Spinal cord (tissue), 10 donors: ENCODE measurements at regions not wholly inside any gene's neighbourhood (a gene's known extent, or its start where the extent isn't known, plus 50 kb on each side); places are given as distances from the start of the nearest gene placed in this dataset. TPM values are rescaled to one million over a fixed set of nuclear protein-coding genes. Genes with fewer than 3 reads are reported as not detected.

Source experiments
- DNase-seq, 6 donors: peaks; one replicate each; pipeline versions ENCODE4 v3.0.0 to v3.0.0-alpha.2; 2013 to 2015; ENCODE audit warnings: low spot score in 6 of 6, low read depth in 4 of 6
- H3K27ac ChIP-seq: one replicate; pipeline ENCODE4 v1.5.1; 2013; ENCODE audit warnings: low read depth, low read length, control low read depth
- H3K27me3 ChIP-seq: one replicate; pipeline ENCODE4 v1.6.1; 2013; ENCODE audit warnings: low read length; ENCODE audit not compliant: control insufficient read depth, insufficient read depth
- H3K36me3 ChIP-seq: one replicate; pipeline ENCODE4 v1.6.1; 2013; ENCODE audit warnings: low read length; ENCODE audit not compliant: control insufficient read depth, insufficient read depth
- H3K4me1 ChIP-seq: one replicate; pipeline ENCODE4 v1.6.1; 2013; ENCODE audit warnings: low read length; ENCODE audit not compliant: control insufficient read depth, insufficient read depth
- H3K4me3 ChIP-seq: one replicate; pipeline ENCODE4 v1.5.1; 2013; ENCODE audit warnings: low read depth, low read length, control low read depth
- H3K9me3 ChIP-seq: one replicate; pipeline ENCODE4 v1.6.1; 2013; ENCODE audit warnings: low read length; ENCODE audit not compliant: control insufficient read depth, insufficient read depth
- WGBS: methylation state at CpG from one replicate; pipeline ENCODE4 v1.1.5; 2013; ENCODE audit warnings: missing lambda C conversion rate; ENCODE audit not compliant: insufficient coverage; 5-methylcytosine and 5-hydroxymethylcytosine counted together
- small RNA-seq: library from RNA; depleted of rRNA; stranded (forward); fragments of <200 nt; gene quantifications from one replicate; pipeline ENCODE3, GENCODE V24; 2014; ENCODE audit warnings: low replicate concordance
- donor health status: healthy.

- Histone ChIP-seq H3K4me3 (no peak overlapping the region), H3K27me3 (no peaks in the 10 kb centered on the region), H3K9me3 (no peaks in the 10 kb centered on the region), H3K4me1 (no peaks in the 10 kb centered on the region), H3K36me3 (no peaks in the 10 kb centered on the region), H3K27ac (no peak overlapping the region)
- no peak for DNase-seq
- 93% methylated on average over 3 of the region's 5 CpGs for WGBS
These were observed 61.4 kb upstream of the ZBTB7C start for GRCh38 chr18:48470484-48471180.

GRCh38 chr18:48468151-48468550 lies 59.0 kb upstream of the ZBTB7C start:
- no peaks in the 10 kb centered on the region for H3K4me1 ChIP-seq
- no peak overlapping the region for H3K27ac ChIP-seq
- no peaks in the 10 kb centered on the region for H3K27me3 ChIP-seq
- WGBS: 33% methylated on average over 1 of the region's 2 CpGs
- no peak overlapping the region for H3K4me3 ChIP-seq
- H3K36me3 ChIP-seq: no peaks in the 10 kb centered on the region
- H3K9me3 ChIP-seq: no peaks in the 10 kb centered on the region
- DNase-seq: no peak

GRCh38 chr18:48467231-48467630 lies 58.0 kb upstream of the ZBTB7C start:
- no peaks in the 10 kb centered on the region for H3K27me3 ChIP-seq
- H3K4me3 ChIP-seq: no peak overlapping the region
- no peak for DNase-seq
- H3K36me3 ChIP-seq: no peaks in the 10 kb centered on the region
- no peak overlapping the region for H3K27ac ChIP-seq
- no peaks in the 10 kb centered on the region for H3K4me1 ChIP-seq
- no peaks in the 10 kb centered on the region for H3K9me3 ChIP-seq
- 92% methylated on average over 6 of the region's 6 CpGs for WGBS

GRCh38 chr18:48462510-48462909 lies 53.3 kb upstream of the ZBTB7C start:
- H3K27ac ChIP-seq: no peak overlapping the region
- H3K4me3 ChIP-seq: no peak overlapping the region
- H3K27me3 ChIP-seq: no peaks in the 10 kb centered on the region
- no peaks in the 10 kb centered on the region for H3K36me3 ChIP-seq
- no peaks in the 10 kb centered on the region for H3K9me3 ChIP-seq
- no peak for DNase-seq
- H3K4me1 ChIP-seq: no peaks in the 10 kb centered on the region
- WGBS: 83% methylated on average over 1 of the region's 1 CpG

- peaks cover 3% of the 10 kb centered on the region for H3K4me1 ChIP-seq
- H3K36me3 ChIP-seq: no peaks in the 10 kb centered on the region
- no peaks in the 10 kb centered on the region for H3K9me3 ChIP-seq
- no peak for DNase-seq
- H3K27me3 ChIP-seq: no peaks in the 10 kb centered on the region
- H3K4me3 ChIP-seq: no peak overlapping the region
- WGBS: no CpG with 5 or more reads among the region's 3 CpGs
- no peak overlapping the region for H3K27ac ChIP-seq
These were observed 51.9 kb upstream of the ZBTB7C start for GRCh38 chr18:48460929-48461583.

- no peak for DNase-seq
- no peaks in the 10 kb centered on the region for H3K36me3 ChIP-seq
- no peaks in the 10 kb centered on the region for H3K9me3 ChIP-seq
- H3K4me3 ChIP-seq: no peak overlapping the region
- H3K4me1 ChIP-seq: peaks cover 14% of the 10 kb centered on the region
- H3K27me3 ChIP-seq: no peaks in the 10 kb centered on the region
- WGBS: no CpG with 5 or more reads among the region's 1 CpG
- H3K27ac ChIP-seq: no peak overlapping the region
These were observed 50.3 kb upstream of the ZBTB7C start for GRCh38 chr18:48459465-48459864.

- Histone ChIP-seq H3K36me3 (no peaks in the 10 kb centered on the region), H3K4me1 (peaks cover 18% of the 10 kb centered on the region), H3K27ac (no peak overlapping the region), H3K4me3 (no peak overlapping the region), H3K27me3 (no peaks in the 10 kb centered on the region), H3K9me3 (no peaks in the 10 kb centered on the region)
- DNase-seq: no peak
These were observed 49.8 kb upstream of the ZBTB7C start for GRCh38 chr18:48459016-48459415.

Small RNA genes in the stretch of these regions (small RNA-seq; reads per million reads assigned to genes)
- not detected for gene AC024288.1
- not detected for gene RNA5SP456
